Brain microvascular endothelial cell (primary cell): ENCODE measurements at regions not wholly inside any gene's neighbourhood (a gene's known extent, or its start where the extent isn't known, plus 50 kb on each side); places are given as distances from the start of the nearest gene placed in this dataset.
"Not testable (repeated sequence)": the region's sequence is repeated elsewhere in the genome, so short reads cannot be mapped to it uniquely, and the experiment has no call there.

ENCODE experiments used
- DNase-seq: peaks from one replicate; pipeline ENCODE4 v3.0.0-alpha.2; 2020
- H3K27ac ChIP-seq: fragments of 250-450 bp; sonication (Bioruptor Pico); 2 replicates; pipeline ENCODE4 v1.5.1; 2020; ENCODE audit warnings: mild to moderate bottlenecking, moderate library complexity
- H3K27me3 ChIP-seq: fragments of 250-450 bp; sonication (Bioruptor Pico); replicated peaks from 2 replicates; pipeline ENCODE4 v1.5.1; 2020; ENCODE audit warnings: mild to moderate bottlenecking
- H3K36me3 ChIP-seq: fragments of 250-450 bp; sonication (Bioruptor Pico); replicated peaks from 2 replicates; pipeline ENCODE4 v1.5.1; 2020; ENCODE audit warnings: mild to moderate bottlenecking
- H3K4me3 ChIP-seq: 2 replicates; pipeline ENCODE4 v1.5.1; 2011; ENCODE audit warnings: low read depth, mild to moderate bottlenecking, control low read depth, low read length, moderate library complexity
- in situ Hi-C: cut with HindIII; loops from 2 replicates; pipeline ENCODE4 v1.10.0; 2017; ENCODE audit warnings: low sequenced_read_pairs, low pct_ligation_motif_present
- TF ChIP-seq, protein P1 (sequence below): IDR thresholded peaks from 2 replicates; pipeline ENCODE4 v1.5.1; 2011; ENCODE audit warnings: low read depth, mild to moderate bottlenecking, moderate library complexity, low read length, control low read depth, inconsistent platforms; ENCODE audit errors: missing control alignments

- H3K27ac ChIP-seq = no peak overlapping the region
- no peaks in the 10 kb centered on the region for H3K36me3 ChIP-seq
- peak overlapping the region; percentile 29 for H3K4me3 ChIP-seq
- in situ Hi-C loops = no loop called here
- TF ChIP-seq, protein P1, sequence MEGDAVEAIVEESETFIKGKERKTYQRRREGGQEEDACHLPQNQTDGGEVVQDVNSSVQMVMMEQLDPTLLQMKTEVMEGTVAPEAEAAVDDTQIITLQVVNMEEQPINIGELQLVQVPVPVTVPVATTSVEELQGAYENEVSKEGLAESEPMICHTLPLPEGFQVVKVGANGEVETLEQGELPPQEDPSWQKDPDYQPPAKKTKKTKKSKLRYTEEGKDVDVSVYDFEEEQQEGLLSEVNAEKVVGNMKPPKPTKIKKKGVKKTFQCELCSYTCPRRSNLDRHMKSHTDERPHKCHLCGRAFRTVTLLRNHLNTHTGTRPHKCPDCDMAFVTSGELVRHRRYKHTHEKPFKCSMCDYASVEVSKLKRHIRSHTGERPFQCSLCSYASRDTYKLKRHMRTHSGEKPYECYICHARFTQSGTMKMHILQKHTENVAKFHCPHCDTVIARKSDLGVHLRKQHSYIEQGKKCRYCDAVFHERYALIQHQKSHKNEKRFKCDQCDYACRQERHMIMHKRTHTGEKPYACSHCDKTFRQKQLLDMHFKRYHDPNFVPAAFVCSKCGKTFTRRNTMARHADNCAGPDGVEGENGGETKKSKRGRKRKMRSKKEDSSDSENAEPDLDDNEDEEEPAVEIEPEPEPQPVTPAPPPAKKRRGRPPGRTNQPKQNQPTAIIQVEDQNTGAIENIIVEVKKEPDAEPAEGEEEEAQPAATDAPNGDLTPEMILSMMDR = no peak
- peaks cover 2% of the 10 kb centered on the region for H3K27me3 ChIP-seq
- no peak for DNase-seq
Observed at GRCh38 chr6:27601668-27602254, 128.9 kb upstream of the ZNF184 start.

- DNase-seq = no peak
- Histone ChIP-seq H3K27me3 (peaks cover 2% of the 10 kb centered on the region), H3K4me3 (no peak overlapping the region), H3K27ac (no peak overlapping the region), H3K36me3 (no peaks in the 10 kb centered on the region)
- in situ Hi-C loops = no loop called here
- TF ChIP-seq, protein P1 = no peak
Observed at GRCh38 chr6:27599859-27600532, 127.1 kb upstream of the ZNF184 start.

- H3K36me3 ChIP-seq, H3K27me3 ChIP-seq, DNase-seq, H3K27ac ChIP-seq, H3K4me3 ChIP-seq, in situ Hi-C loops: not testable (repeated sequence)
Observed at GRCh38 chr6:27597031-27597567, 124.2 kb upstream of the ZNF184 start.

GRCh38 chr6:27593861-27594260 lies 121.0 kb upstream of the ZNF184 start:
- no peak for DNase-seq
- Histone ChIP-seq H3K4me3 (no peak overlapping the region), H3K27me3 (peaks cover 2% of the 10 kb centered on the region), H3K36me3 (no peaks in the 10 kb centered on the region), H3K27ac (no peak overlapping the region)
- TF ChIP-seq, protein P1 = no peak
- in situ Hi-C loops = no loop called here

DNA sequence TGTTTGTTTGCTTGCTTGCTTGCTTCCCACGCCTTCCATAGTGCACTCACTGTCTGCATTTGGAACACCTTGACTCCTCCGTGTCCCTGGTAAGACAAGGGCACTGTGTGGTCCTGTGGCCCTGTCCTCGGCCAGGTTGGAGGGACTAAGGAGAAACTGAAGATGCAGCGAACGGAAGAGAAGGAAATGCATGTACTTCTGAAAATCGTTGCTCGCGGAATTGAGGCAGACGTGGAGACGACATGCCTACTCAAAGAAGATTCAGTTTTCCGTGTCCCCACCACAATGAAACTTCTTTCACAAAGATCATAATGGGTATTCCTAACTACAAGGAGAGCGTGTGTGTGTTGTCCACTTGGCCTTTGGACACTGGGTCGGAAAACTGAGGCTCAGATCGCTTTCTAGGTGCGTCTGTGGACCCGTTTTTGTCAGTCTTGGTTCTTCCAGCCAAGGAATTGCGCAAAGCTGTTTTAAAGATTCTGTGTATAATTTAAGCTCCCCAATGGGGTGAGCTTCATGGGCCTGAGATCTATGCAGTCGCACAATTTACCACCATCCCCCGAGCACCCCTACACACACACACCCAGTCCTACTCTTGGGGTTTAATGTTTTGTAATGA lies 120.4 kb upstream of the ZNF184 start:
- Histone ChIP-seq H3K36me3 (no peaks in the 10 kb centered on the region), H3K27me3 (no peaks in the 10 kb centered on the region), H3K27ac (no peak overlapping the region), H3K4me3 (peak overlapping the region; percentile 54)
- in situ Hi-C loops = no loop called here
- TF ChIP-seq, protein P1 = no peak
- peak; percentile 5 for DNase-seq

GRCh38 chr6:27592481-27593199 lies 119.7 kb upstream of the ZNF184 start:
- peak overlapping the region; percentile 54 for H3K4me3 ChIP-seq
- in situ Hi-C loops = no loop called here
- no peaks in the 10 kb centered on the region for H3K36me3 ChIP-seq
- no peak overlapping the region for H3K27ac ChIP-seq
- TF ChIP-seq, protein P1 = no peak
- DNase-seq = peak; percentile 79
- no peaks in the 10 kb centered on the region for H3K27me3 ChIP-seq
